K562 (cell line): ENCODE measurements at regions not wholly inside any gene's neighbourhood (a gene's known extent, or its start where the extent isn't known, plus 50 kb on each side); places are given as distances from the start of the nearest gene placed in this dataset.

Experiments
- ATAC-seq: fragments of 200-7000 bp; cut with Tn5 transposase; 3 replicates; pipeline ENCODE4 v1.9.1; 2020; ENCODE audit warnings: moderate library complexity
- BruUV-seq: library from RNA; stranded (reverse); fragments of 400-500 nt; replicated peaks from 2 replicates; lab custom pipeline; 2021; lab: Mats Ljungman, UMichigan
- CTCF ChIA-PET: fragments of 300-600 bp; formaldehyde crosslinking; extraction: SDS; loops from one replicate; lab custom pipeline; 2021; ENCODE audit warnings: low intra/inter-chr PET ratio; lab: Yijun Ruan, JAX
- POLR2A ChIA-PET: fragments of 300-600, 350-650 bp; sonication (Branson Sonifier 250); formaldehyde crosslinking; extraction: SDS; loops from one replicate; lab custom pipeline; 2021; ENCODE audit warnings: antibody characterized with exemption, inconsistent platforms; lab: Yijun Ruan, JAX
- DNase-seq, 4 experiments: peaks; one replicate each; pipeline versions ENCODE4 v3.0.0 to v3.0.0-alpha.2; 2011 to 2018; ENCODE audit warnings: low spot score in 3 of 4, mixed read lengths in 3 of 4; ENCODE audit errors: extremely low read depth in 1 of 4
- FAIRE-seq: peaks from 2 replicates; lab custom pipeline; 2011; peaks lifted over from hg19 to GRCh38; lab: Jason Lieb, UNC
- H2AFZ ChIP-seq: 2 replicates; pipeline ENCODE4 v1.6.0; 2011; ENCODE audit warnings: low read depth, low read length, control low read depth, inconsistent platforms
- H3K27ac ChIP-seq: fragments of 200-600 bp; 3 replicates; pipeline ENCODE4 v1.8.0; 2011; ENCODE audit warnings: low read depth, mild to moderate bottlenecking, control low read depth, inconsistent platforms, low read length, moderate library complexity, mixed read lengths; ENCODE audit errors: extremely low read depth
- H3K27me3 ChIP-seq, 2 experiments: fragments of 300-600 bp in 1 of 2; 2 replicates in 1 of 2; 3 replicates in 1 of 2; pipeline versions ENCODE4 v1.6.0 to v1.8.0; 2011; ENCODE audit warnings: inconsistent platforms in 2 of 2, low read length in 2 of 2, mild to moderate bottlenecking in 1 of 2, mixed read lengths in 1 of 2, moderate library complexity in 1 of 2; ENCODE audit not compliant: control insufficient read depth in 2 of 2, insufficient read depth in 2 of 2
- H3K36me3 ChIP-seq: fragments of 300-600 bp; 3 replicates; pipeline ENCODE4 v1.8.0; 2011; ENCODE audit warnings: mild to moderate bottlenecking, low read length, inconsistent platforms; ENCODE audit not compliant: control insufficient read depth, insufficient read depth
- H3K4me1 ChIP-seq, 2 experiments: fragments of 200-600 bp in 1 of 2; replicated peaks in 1 of 2; 2 replicates in 1 of 2; 3 replicates in 1 of 2; pipeline versions ENCODE4 v1.5.1 to v1.8.0; 2011; ENCODE audit warnings: inconsistent platforms in 2 of 2, low read length in 2 of 2, mild to moderate bottlenecking in 1 of 2, mixed read lengths in 1 of 2, moderate library complexity in 1 of 2; ENCODE audit not compliant: control insufficient read depth in 2 of 2, insufficient read depth in 2 of 2
- H3K4me2 ChIP-seq: 2 replicates; pipeline ENCODE4 v1.6.1; 2011; ENCODE audit warnings: low read length, control low read depth, inconsistent platforms, mixed read lengths; ENCODE audit not compliant: insufficient read depth
- H3K4me3 ChIP-seq: fragments of 200-600 bp; sonication (generic), shearing (Covaris generic); 2 replicates; pipeline ENCODE4 v1.5.1; 2016; ENCODE audit warnings: control low read depth, inconsistent platforms
- H3K79me2 ChIP-seq: fragments of 200-600 bp; 3 replicates; pipeline ENCODE4 v1.8.0; 2011; ENCODE audit warnings: low read length, inconsistent platforms; ENCODE audit not compliant: control insufficient read depth, insufficient read depth
- H3K9ac ChIP-seq, 2 experiments: 2 replicates each; pipeline versions ENCODE4 v1.6.0 to v1.6.1; 2011; ENCODE audit warnings: low read depth in 2 of 2, low read length in 2 of 2, control low read depth in 1 of 2, inconsistent platforms in 1 of 2, mild to moderate bottlenecking in 1 of 2, mixed read lengths in 1 of 2; ENCODE audit not compliant: insufficient read depth in 1 of 2
- H3K9me1 ChIP-seq: one replicate; pipeline ENCODE4 v1.6.0; 2011; ENCODE audit warnings: inconsistent platforms, mild to moderate bottlenecking, low read length, moderate library complexity; ENCODE audit not compliant: control insufficient read depth, insufficient read depth
- H3K9me3 ChIP-seq: replicated peaks from 2 replicates; pipeline ENCODE4 v1.5.1; 2011; ENCODE audit warnings: low read depth, low read length, inconsistent platforms; ENCODE audit not compliant: control insufficient read depth, insufficient read depth
- H4K20me1 ChIP-seq: replicated peaks from 2 replicates; pipeline ENCODE4 v1.6.1; 2011; ENCODE audit warnings: low read length, inconsistent platforms, mixed read lengths; ENCODE audit not compliant: control insufficient read depth, insufficient read depth
- ARNT ChIP-seq, 2 experiments: fragments of 450-650 bp; IDR thresholded peaks; 2 replicates each; pipeline ENCODE4 v1.6.1; 2016; ENCODE audit warnings: mild to moderate bottlenecking in 1 of 2
- BDP1 ChIP-seq: IDR thresholded peaks from 3 replicates; pipeline ENCODE4 v1.6.1; 2011; ENCODE audit not compliant: insufficient read length, insufficient read depth
- FOXO4 ChIP-seq: fragments of 450-650 bp; formaldehyde crosslinking; IDR thresholded peaks from 2 replicates; pipeline ENCODE4 v1.4.0; 2020; ENCODE audit warnings: mild to moderate bottlenecking, moderate library complexity
- GTF3C2 ChIP-seq: IDR thresholded peaks from 3 replicates; pipeline ENCODE4 v1.6.1; 2011; ENCODE audit warnings: borderline replicate concordance, mild to moderate bottlenecking, moderate library complexity; ENCODE audit not compliant: insufficient read length; ENCODE audit errors: extremely low read depth
- MEF2D ChIP-seq: conservative IDR thresholded peaks from 2 replicates; pipeline ENCODE4 v1.6.1; 2016; ENCODE audit warnings: low read depth, missing genetic modification characterization, missing compliant biosample characterization
- NUFIP1 ChIP-seq: fragments of 450-650 bp; IDR thresholded peaks from 2 replicates; pipeline ENCODE4 v1.6.1; 2018; ENCODE audit not compliant: partially characterized antibody
- RFX7 ChIP-seq: fragments of 250-450 bp; sonication (Bioruptor Pico); IDR thresholded peaks from 2 replicates; pipeline ENCODE4 v1.5.1; 2021; ENCODE audit warnings: mild to moderate bottlenecking
- ZNF717 ChIP-seq: fragments of 250-450 bp; sonication (Bioruptor Pico); IDR thresholded peaks from 2 replicates; pipeline ENCODE4 v1.5.0; 2021
- WGBS: fragments of 100-300 bp; shearing (Covaris generic); methylation state at CpG from one replicate; pipeline ENCODE4 v1.1.6; 2016; ENCODE audit warnings: low coverage, mixed read lengths; ENCODE audit not compliant: insufficient coverage; ENCODE audit errors: missing lambda C conversion rate; 5-methylcytosine and 5-hydroxymethylcytosine counted together
- in situ Hi-C: fragments of 300-500 bp; cut with MboI; formaldehyde crosslinking; loops from 4 replicates; pipeline ENCODE4 v1.15.0; 2018; ENCODE audit warnings: inconsistent platforms, mixed read lengths
- intact Hi-C: fragments of 100-400 bp; cut with micrococcal nuclease; formaldehyde crosslinking; loops from 2 replicates; pipeline ENCODE4 v1.14.2; 2022
- TF ChIP-seq, protein P1 (sequence below), 3 experiments: fragments of 200-800 bp in 1 of 3; sonication (Bioruptor generic) in 1 of 3; sonication (generic) in 1 of 3; formaldehyde crosslinking in 1 of 3; IDR thresholded peaks; 2 replicates each; pipeline versions ENCODE4 v1.6.1 to v1.8.0; 2016 to 2022; ENCODE audit warnings: mild to moderate bottlenecking in 2 of 3, missing compliant biosample characterization in 2 of 3, missing genetic modification characterization in 2 of 3, missing genetic modification reagents in 1 of 3
- TF ChIP-seq, protein P2 (sequence below): sonication (generic); formaldehyde crosslinking; IDR thresholded peaks from 2 replicates; pipeline ENCODE4 v1.8.0; 2023; ENCODE audit warnings: mild to moderate bottlenecking, missing genetic modification reagents

GRCh38 chr6:101000341-101000740 is 119.2 kb upstream of the ASCC3 start:
- no peak for DNase-seq
- Histone ChIP-seq H3K36me3 (no peaks in the 10 kb centered on the region), H3K27ac (no peak overlapping the region), H3K9ac (no peak overlapping the region), H3K4me3 (no peak overlapping the region), H2AFZ (no peak overlapping the region), H3K79me2 (no peaks in the 10 kb centered on the region), H3K27me3 (no peaks in the 10 kb centered on the region), H3K9me3 (no peaks in the 10 kb centered on the region), H4K20me1 (no peaks in the 10 kb centered on the region), H3K4me1 (no peaks in the 10 kb centered on the region), H3K9me1 (no peaks in the 10 kb centered on the region), H3K4me2 (no peak overlapping the region)
- intact Hi-C loops (no loop called here), in situ Hi-C loops (no loop called here)
- no peak for FAIRE-seq
- WGBS = 2% methylated on average over 3 of the region's 3 CpGs
- no TSS peak for BruUV-seq
- ChIA-PET POLR2A (no interaction called here), CTCF (no interaction called here)
- TF ChIP-seq FOXO4 (CRISPR knock-in tag) (no peak), RFX7 (CRISPR knock-in tag) (no peak), NUFIP1 (no peak)
- no peak for ATAC-seq

DNA sequence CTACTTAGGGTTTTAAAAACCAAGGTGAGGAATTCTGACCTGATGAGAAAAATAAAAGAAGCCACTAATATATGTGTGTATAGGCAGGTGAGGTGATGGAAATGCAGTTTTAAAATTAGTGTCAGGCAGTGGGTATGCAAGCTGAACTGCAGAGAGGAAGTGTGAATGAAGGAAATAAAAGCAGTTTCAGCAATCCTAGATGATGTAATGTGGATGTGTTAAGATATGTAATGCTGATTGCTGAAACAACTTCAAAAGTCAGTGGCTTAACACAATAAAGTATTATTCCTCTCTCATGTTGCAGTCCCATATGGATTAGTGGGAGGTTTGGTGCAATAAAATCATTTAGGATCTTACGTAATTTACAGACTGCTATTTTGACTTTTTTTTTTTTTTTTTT is 119.9 kb upstream of the ASCC3 start:
- ATAC-seq = no peak
- TF ChIP-seq BDP1 = no peak
- no peak for TF ChIP-seq GTF3C2
- no peak for TF ChIP-seq ARNT (IDR thresholded peaks at IDR 0.05)
- TF ChIP-seq MEF2D = no peak
- TF ChIP-seq ZNF717 (CRISPR knock-in tag) = no peak
- TF ChIP-seq, protein P1, sequence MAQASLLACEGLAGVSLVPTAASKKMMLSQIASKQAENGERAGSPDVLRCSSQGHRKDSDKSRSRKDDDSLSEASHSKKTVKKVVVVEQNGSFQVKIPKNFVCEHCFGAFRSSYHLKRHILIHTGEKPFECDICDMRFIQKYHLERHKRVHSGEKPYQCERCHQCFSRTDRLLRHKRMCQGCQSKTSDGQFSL (CRISPR knock-in tag; IDR thresholded peaks at IDR 0.05) = no peak
- TF ChIP-seq, protein P1 (tag; IDR thresholded peaks at IDR 0.05) = no peak
- TF ChIP-seq, protein P2, sequence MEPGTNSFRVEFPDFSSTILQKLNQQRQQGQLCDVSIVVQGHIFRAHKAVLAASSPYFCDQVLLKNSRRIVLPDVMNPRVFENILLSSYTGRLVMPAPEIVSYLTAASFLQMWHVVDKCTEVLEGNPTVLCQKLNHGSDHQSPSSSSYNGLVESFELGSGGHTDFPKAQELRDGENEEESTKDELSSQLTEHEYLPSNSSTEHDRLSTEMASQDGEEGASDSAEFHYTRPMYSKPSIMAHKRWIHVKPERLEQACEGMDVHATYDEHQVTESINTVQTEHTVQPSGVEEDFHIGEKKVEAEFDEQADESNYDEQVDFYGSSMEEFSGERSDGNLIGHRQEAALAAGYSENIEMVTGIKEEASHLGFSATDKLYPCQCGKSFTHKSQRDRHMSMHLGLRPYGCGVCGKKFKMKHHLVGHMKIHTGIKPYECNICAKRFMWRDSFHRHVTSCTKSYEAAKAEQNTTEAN (CRISPR knock-in tag) = no peak

More for the DNA sequence above, 119.9 kb upstream of the ASCC3 start:
- in situ Hi-C loops (no loop called here), intact Hi-C loops (no loop called here)
- H3K4me2 ChIP-seq = no peak overlapping the region
- no peaks in the 10 kb centered on the region for H3K9me1 ChIP-seq
- H3K27me3 ChIP-seq = no peaks in the 10 kb centered on the region
- CTCF ChIA-PET = no interaction called here
- H3K4me3 ChIP-seq = no peak overlapping the region
- no peaks in the 10 kb centered on the region for H3K9me3 ChIP-seq
- no peak overlapping the region for H3K9ac ChIP-seq
- no peak overlapping the region for H2AFZ ChIP-seq
- H3K27ac ChIP-seq = no peak overlapping the region
- FAIRE-seq (no peak), DNase-seq (no peak)
- BruUV-seq = no TSS peak
- H3K36me3 ChIP-seq = no peaks in the 10 kb centered on the region
- H4K20me1 ChIP-seq = no peaks in the 10 kb centered on the region
- POLR2A ChIA-PET = no interaction called here
- no peaks in the 10 kb centered on the region for H3K4me1 ChIP-seq
- WGBS = 0% methylated on average over 1 of the region's 1 CpG
- H3K79me2 ChIP-seq = no peaks in the 10 kb centered on the region
